ENCODE measurements at regions not wholly inside any gene's neighbourhood (a gene's known extent, or its start where the extent isn't known, plus 50 kb on each side); places are given as distances from the start of the nearest gene placed in this dataset.

- H3K36me3 Mint-ChIP-seq, result peaks cover 5% of the 10 kb centered on the region
- Histone ChIP-seq H3K27me3 (ENCODE audit: control insufficient read depth, insufficient read depth, low read length) (no peaks in the 10 kb centered on the region), H3K9me3 (ENCODE audit: control insufficient read depth, insufficient read depth, low read length) (peaks cover 3% of the 10 kb centered on the region), H3K36me3 (ENCODE audit: control insufficient read depth, insufficient read depth, low read length) (no peaks in the 10 kb centered on the region), H3K4me3 (ENCODE audit: low read length) (no peak overlapping the region), H3K27ac (ENCODE audit: low read length) (no peak overlapping the region), H3K4me1 (ENCODE audit: control insufficient read depth, insufficient read depth, low read length) (no peaks in the 10 kb centered on the region)
- no peaks in the 10 kb centered on the region for H3K4me1 Mint-ChIP-seq
- 74% methylated on average over 8 of the region's 8 CpGs for WGBS (ENCODE audit: insufficient coverage)
- no peak for DNase-seq
- TF ChIP-seq CTCF (IDR thresholded peaks at IDR 0.05), result no peak
- no peak overlapping the region for H3K4me3 Mint-ChIP-seq
- intact Hi-C loops (cut with micrococcal nuclease), result no loop called here
- H3K27ac Mint-ChIP-seq, result no peak overlapping the region
- no peaks in the 10 kb centered on the region for H3K27me3 Mint-ChIP-seq (ENCODE audit: low read depth in 2 of 2)
- peaks cover 16 to 19% of the 10 kb centered on the region in 2 donors for H3K9me3 Mint-ChIP-seq
- no peak for ATAC-seq
Measured at GRCh38 chr5:110894805-110895204, 156.0 kb downstream of the SLC25A46 start.

GRCh38 chr5:110896901-110897300 is 158.1 kb downstream of the SLC25A46 start:
- Histone ChIP-seq H3K27ac (ENCODE audit: low read length) (no peak overlapping the region), H3K4me3 (ENCODE audit: low read length) (no peak overlapping the region), H3K4me1 (ENCODE audit: control insufficient read depth, insufficient read depth, low read length) (no peaks in the 10 kb centered on the region), H3K36me3 (ENCODE audit: control insufficient read depth, insufficient read depth, low read length) (no peaks in the 10 kb centered on the region), H3K27me3 (ENCODE audit: control insufficient read depth, insufficient read depth, low read length) (no peaks in the 10 kb centered on the region), H3K9me3 (ENCODE audit: control insufficient read depth, insufficient read depth, low read length) (peaks cover 3% of the 10 kb centered on the region)
- H3K9me3 Mint-ChIP-seq, result peaks cover 9 to 15% of the 10 kb centered on the region in 2 donors
- H3K4me1 Mint-ChIP-seq, result no peaks in the 10 kb centered on the region
- ATAC-seq, result no peak
- no peaks in the 10 kb centered on the region for H3K27me3 Mint-ChIP-seq (ENCODE audit: low read depth in 2 of 2)
- intact Hi-C loops (cut with micrococcal nuclease), result no loop called here
- no peak for DNase-seq
- no peaks in the 10 kb centered on the region for H3K36me3 Mint-ChIP-seq
- H3K27ac Mint-ChIP-seq, result no peak overlapping the region
- no peak overlapping the region for H3K4me3 Mint-ChIP-seq
- no peak for TF ChIP-seq CTCF (IDR thresholded peaks at IDR 0.05)

- DNase-seq (no peak), ATAC-seq (no peak)
- 66% methylated on average over 2 of the region's 4 CpGs for WGBS (ENCODE audit: insufficient coverage)
- Mint-ChIP-seq H3K4me3 (no peak overlapping the region), H3K9me3 (peaks cover 10 to 15% of the 10 kb centered on the region in 2 donors), H3K4me1 (no peaks in the 10 kb centered on the region), H3K36me3 (no peaks in the 10 kb centered on the region), H3K27ac (no peak overlapping the region), H3K27me3 (ENCODE audit: low read depth in 2 of 2) (no peaks in the 10 kb centered on the region)
- Histone ChIP-seq H3K36me3 (ENCODE audit: control insufficient read depth, insufficient read depth, low read length) (no peaks in the 10 kb centered on the region), H3K27ac (ENCODE audit: low read length) (no peak overlapping the region), H3K4me3 (ENCODE audit: low read length) (no peak overlapping the region), H3K4me1 (ENCODE audit: control insufficient read depth, insufficient read depth, low read length) (no peaks in the 10 kb centered on the region), H3K9me3 (ENCODE audit: control insufficient read depth, insufficient read depth, low read length) (no peaks in the 10 kb centered on the region), H3K27me3 (ENCODE audit: control insufficient read depth, insufficient read depth, low read length) (no peaks in the 10 kb centered on the region)
- TF ChIP-seq CTCF (IDR thresholded peaks at IDR 0.05), result no peak
- intact Hi-C loops (cut with micrococcal nuclease), result no loop called here
Measured at GRCh38 chr5:110899566-110900412, 161.0 kb downstream of the SLC25A46 start.

GRCh38 chr5:110900829-110901228 is 162.0 kb downstream of the SLC25A46 start:
- Histone ChIP-seq H3K4me1 (ENCODE audit: control insufficient read depth, insufficient read depth, low read length) (no peaks in the 10 kb centered on the region), H3K4me3 (ENCODE audit: low read length) (no peak overlapping the region), H3K36me3 (ENCODE audit: control insufficient read depth, insufficient read depth, low read length) (no peaks in the 10 kb centered on the region), H3K27me3 (ENCODE audit: control insufficient read depth, insufficient read depth, low read length) (no peaks in the 10 kb centered on the region), H3K9me3 (ENCODE audit: control insufficient read depth, insufficient read depth, low read length) (no peaks in the 10 kb centered on the region), H3K27ac (ENCODE audit: low read length) (no peak overlapping the region)
- H3K4me3 Mint-ChIP-seq, result no peak overlapping the region
- H3K4me1 Mint-ChIP-seq, result no peaks in the 10 kb centered on the region
- intact Hi-C loops (cut with micrococcal nuclease), result no loop called here
- DNase-seq, result no peak
- H3K27ac Mint-ChIP-seq, result no peak overlapping the region
- H3K27me3 Mint-ChIP-seq (ENCODE audit: low read depth in 2 of 2), result no peaks in the 10 kb centered on the region
- ATAC-seq, result no peak
- H3K36me3 Mint-ChIP-seq, result no peaks in the 10 kb centered on the region
- TF ChIP-seq CTCF (IDR thresholded peaks at IDR 0.05), result no peak
- no CpG with 5 or more reads among the region's 2 CpGs for WGBS (ENCODE audit: insufficient coverage)
- peaks cover 12 to 15% of the 10 kb centered on the region in 2 donors for H3K9me3 Mint-ChIP-seq
